ENCODE measurements at regions not wholly inside any gene's neighbourhood (a gene's known extent, or its start where the extent isn't known, plus 50 kb on each side); places are given as distances from the start of the nearest gene placed in this dataset.

DNA sequence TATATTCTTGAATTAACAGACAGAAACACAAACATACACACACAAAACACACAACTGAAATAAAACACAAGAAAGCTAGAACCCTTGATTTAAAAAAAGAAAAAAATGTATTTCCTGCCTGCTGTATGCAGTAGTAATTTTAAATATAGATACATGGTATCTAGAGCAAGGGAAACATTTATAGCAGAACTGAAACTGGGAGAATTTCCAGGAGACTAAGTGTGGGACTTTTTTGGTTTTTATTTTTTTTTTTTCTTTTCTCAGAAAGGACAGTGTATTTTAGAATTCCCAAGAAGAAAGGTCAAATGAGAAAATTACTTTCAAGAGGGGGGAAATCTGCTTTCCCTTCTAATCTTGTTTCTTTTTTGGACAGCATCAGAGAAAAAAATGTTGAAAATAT lies 558.9 kb upstream of the PKDCC start:
- DNase-seq = no peak

DNA sequence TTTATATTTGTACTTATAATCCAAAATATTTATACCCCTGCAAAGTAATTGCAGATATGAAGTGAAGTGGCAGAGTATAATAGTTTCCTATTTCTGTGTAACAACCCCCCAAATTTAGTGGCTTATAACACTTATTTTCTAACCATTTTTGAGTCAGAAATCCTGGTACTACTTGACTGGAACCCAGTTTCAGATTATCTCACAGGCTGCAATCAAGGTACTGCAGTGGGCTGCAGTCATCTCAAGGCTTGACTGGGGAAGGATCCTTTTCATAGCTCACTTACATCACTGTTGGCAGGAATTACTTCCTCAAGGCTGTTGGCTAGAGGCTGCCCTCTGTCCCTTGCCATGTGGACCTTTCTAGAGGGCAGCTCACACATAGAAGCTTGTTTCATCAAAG lies 558.2 kb upstream of the PKDCC start:
- DNase-seq = no peak

DNA sequence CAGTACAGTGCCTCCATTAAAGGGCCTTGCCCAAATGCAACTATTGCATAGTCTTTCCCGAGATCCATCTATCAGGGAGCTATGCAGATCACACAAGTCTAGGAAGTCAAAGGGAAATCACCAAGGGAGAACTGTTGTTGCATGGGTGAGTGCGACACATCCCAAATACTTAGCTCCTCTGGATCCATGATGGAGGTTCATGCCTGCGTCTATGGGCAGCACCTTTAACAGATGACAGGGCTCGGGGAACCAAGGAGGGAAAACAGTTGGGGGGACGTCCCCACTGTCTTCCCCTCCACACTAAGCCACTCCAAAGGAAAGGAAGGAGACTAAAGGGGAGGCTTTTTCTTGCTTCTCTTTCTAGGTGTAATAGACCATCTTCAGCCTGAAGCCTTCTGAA lies 552.8 kb upstream of the PKDCC start:
- no peak for DNase-seq

DNA sequence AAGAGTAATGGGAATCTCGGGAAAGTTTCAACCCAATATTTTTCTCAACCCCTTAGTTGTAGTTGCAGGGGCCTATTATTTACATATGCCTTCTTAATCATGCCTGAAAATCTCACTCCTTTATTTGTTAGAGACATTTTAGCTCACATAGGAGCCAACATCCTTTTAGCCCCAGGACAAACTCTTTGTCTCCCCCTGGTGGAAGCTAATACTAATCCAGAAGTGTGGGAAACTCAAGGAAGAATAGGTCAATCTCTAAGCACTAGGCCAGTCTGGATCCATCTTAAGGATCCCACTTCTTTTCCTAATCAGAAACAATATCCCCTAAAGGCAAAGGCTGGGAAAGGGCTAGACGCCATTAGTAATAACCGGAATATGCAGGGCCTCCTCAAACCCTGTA lies 550.9 kb upstream of the PKDCC start:
- no peak for DNase-seq

DNA sequence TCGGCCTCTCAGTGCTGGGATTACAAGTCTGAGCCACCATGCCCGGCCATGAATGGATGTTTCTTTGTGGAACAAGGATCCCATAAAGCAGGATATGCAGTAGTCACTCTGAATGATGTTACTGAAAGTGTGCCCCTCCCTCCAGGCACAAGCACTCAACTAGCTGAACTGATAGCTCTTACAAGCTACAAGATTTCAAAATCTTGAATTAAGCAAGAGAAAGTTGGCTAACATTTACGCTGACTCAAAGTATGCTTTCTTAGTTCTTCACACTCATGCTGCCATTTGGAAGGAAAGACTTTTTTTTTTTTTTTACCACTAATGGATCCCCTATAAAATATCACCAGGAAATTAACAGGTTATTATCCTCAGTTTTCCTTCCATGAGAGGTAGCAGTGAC lies 549.0 kb upstream of the PKDCC start:
- no peak for DNase-seq

DNA sequence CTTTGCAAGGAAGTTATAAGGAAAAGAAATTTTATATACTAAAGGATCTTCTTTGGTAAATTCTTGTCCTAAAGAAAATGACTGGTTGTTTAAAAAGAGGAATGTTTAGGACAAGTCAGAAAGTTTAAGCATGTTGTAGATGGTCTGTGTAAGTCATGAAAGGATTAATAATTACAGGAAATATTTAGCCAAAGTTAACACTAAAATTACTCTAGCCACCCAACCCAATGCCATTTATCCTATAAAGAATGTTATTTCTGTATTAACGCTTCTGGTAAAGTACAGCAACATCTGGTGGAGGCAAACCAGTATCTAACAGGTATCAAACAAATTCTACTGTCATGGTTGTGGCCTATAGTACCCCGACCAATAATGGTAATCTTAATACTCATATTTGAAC lies 546.9 kb upstream of the PKDCC start:
- no peak for DNase-seq

DNA sequence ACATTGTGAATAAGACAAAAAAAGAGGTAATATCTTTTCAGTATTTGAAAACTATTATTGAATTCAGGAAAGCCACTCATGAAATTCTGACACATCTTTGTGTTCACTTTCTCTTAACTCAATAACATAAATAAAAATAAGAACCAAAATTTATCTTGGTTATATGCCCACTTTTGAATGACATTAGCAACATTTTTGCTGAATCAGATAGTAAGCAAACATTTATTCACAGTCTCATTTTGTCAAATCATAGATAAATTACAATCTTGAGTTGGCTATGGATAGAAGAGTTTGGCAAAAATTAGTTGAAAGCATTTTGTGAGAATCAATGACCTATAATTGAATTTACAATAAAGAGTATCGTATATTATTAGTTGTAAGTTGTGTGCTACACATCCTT lies 545.1 kb upstream of the PKDCC start:
- DNase-seq = no peak

DNA sequence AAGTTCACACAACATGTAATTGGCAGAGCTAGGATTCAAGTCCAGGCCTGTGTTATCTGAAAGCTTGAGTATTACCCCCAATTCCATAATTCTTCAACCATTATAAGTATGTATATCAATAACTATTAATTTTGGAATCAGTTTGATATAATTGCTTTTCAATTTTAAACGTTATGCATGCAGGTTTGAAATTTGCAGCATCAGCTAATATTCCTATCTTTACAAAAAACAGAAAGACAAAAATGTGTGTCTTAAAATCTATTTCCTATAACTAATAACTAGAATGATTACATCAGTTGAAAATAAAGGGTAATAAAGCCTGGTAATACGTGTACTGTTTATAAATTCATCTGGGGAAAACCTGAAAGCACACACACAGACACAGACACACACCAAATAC lies 543.3 kb upstream of the PKDCC start:
- DNase-seq = no peak

DNA sequence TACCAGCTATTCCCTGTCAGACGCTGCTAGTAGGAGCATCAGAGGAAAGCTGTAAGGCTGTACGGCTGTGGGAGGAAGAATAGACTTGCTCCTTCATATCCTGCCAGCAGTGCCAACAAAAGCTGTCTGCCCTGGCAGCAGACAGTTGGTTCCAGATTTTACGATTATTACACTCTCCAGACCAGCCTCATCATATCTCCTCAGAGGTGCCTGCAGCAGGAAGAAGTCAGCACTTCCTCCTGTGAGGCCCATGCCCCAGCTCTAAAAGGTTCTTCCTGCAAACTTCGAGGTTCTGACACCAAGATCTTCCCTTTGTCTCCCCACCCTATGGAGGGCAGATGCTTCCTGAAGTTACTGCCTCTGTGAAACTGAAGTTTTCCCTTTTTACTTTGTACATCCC lies 537.7 kb upstream of the PKDCC start:
- no peak for DNase-seq

DNA sequence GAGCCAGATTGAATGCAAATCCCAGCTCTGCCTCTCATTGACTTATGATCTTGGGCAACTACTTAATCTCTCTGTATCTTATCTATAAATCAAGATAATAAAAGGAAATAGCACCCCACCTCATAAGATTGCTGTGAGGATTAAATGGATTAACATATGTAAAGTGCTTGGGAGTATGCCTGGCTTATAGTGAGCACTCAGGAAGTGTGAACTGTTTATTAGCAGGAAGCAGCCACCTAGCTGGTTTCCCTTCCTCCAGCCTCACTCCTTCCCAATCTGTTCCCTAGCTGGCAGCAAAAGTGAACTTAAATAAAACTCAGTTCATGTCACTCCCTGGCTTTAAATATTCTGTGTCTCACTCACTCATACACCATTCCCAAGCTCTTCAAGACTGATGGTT lies 526.6 kb upstream of the PKDCC start:
- no peak for DNase-seq

DNA sequence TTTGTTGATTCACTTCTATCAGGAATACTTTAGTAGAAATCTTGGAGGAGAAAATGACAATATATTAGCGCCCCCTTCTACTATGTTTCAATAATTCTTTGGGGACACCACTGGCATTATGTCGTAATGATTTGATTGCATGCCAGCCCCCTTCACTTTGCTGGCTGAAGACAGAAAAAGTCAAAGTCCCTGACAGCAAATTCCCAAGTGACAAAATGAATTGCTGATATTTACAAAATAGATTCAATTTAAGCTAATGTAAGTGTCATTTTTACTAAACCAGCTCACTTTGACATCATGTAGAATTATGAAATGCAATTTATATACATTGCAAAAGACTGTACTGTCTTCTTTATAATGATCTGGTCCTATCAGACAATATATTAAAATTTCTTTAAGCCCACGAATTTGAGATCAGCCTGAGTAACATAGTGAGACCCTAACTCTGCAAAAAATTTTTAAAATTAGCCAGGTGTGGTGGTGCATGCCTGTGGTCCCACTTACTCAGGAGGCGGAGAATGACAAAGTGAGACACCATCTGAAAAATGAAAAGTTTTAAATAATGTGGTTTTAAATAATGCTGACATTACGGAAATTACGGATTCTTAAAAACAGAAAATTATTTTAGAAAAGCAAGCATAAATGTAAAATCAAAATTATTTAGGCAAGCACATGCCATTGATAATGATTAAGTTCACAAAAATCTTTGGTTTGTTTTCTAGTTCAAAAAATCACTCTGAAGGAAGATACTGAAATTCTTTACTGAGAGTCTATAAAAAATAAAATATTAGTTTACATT lies 520.1 kb upstream of the PKDCC start:
- DNase-seq = no peak

DNA sequence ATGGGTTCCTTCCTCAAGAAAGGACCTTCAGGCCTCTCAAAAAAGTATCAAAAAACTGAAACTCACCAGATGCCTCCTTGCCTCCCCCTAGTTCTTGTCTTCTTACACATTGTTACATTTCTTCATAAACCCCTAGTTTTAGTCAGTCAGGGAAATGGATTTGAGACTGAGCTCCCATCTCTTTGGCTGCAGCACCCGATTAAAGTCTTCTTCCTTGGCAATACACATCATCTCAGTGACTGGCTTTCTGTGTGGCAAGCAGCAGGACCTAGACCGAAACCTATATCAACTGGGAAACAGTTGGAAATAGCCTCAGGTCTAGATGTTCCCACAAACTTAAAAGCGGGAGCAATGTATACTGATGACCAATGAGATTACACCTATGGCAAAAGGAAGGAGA lies 512.2 kb upstream of the PKDCC start:
- DNase-seq = no peak

DNA sequence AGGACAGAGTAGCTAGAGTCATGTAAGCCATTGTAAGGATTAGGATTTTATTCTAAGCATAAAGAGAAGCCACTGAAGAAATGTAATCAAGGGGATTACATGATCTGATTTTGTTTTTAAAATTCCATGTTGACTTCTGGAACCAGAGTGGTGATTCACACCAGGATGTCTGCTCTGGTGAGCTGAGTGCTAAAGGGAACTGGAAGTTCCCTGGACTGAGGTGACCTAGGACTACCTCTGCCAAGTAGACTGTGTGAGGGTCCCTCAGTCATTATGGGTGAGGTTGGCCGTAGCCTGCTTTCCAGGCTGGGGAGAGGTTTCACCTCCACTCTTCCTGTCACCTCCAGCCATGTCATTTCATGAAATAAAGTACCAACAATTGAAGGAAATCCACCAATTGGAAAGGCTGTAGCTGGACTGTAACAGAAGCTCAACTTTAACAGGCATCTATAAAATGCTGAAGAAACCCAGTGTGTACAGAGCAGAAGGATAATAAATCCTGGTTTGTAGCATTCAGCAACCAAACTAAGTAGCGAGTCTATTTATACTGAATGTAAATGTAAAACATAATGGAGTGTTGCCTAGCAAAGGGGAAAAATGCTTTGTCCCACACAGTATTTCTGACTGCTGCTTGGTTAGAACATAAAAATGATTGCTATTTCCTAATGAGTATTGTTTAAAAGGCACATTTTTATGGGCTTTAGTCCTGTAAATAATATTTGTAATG lies 507.4 kb upstream of the PKDCC start:
- peak; percentile 54 for DNase-seq

DNA sequence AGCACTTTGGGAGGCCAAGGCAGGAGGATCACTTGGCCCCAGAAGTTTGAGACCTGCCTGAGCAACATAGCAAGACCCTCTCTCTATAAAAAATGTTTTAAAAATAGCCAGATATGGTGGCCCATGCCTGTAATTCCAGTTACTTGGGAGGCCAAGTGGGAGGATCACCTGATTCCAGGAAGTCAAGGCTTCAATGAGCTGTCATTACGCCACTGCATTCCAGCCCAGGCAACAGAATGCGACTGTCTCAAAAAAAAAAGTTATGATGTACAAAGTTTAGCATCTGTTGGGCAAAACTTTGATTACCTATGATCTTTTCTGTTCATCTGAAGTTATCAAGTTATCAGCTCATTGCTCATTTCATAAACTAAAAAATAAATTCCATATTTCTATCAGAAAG lies 504.1 kb upstream of the PKDCC start:
- no peak for DNase-seq

DNA sequence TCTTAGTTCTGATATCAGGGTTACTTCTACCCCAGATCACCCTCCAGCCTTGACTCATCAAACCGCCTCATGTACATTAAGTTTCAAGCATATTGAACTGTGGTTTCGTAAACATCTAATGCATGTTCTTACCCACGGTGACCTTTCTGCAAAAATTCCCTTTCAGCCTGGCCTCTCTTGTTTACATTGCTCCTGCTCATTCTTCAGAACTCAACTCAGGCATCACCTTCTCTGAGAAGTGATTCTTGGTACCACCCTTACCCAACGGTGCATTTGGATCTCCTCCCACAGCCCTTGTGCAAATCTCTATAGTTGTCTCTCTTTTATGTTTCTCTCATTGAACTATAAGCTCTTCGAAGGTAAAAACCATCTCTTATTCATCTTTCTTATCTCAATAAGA lies 503.1 kb upstream of the PKDCC start:
- DNase-seq = no peak

DNA sequence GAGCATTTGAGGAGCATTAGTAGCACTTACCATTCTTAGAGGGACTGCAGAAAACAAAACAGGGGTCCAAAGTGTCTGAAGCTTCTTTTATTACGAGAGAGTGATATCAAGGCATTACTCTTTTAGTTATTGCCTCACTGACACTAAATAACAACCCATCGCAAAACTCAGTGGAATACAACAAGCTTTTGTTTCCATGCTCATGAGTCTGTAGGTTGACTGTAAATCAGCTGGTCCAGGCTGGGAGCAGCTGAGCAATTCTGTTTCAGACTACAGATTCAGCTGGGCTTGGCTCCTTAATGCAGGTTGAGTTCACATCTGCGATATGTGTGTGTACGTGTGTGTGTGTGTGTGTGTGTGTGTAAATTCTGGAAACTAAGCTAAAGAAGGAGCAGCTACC lies 501.8 kb upstream of the PKDCC start:
- DNase-seq = no peak

DNA sequence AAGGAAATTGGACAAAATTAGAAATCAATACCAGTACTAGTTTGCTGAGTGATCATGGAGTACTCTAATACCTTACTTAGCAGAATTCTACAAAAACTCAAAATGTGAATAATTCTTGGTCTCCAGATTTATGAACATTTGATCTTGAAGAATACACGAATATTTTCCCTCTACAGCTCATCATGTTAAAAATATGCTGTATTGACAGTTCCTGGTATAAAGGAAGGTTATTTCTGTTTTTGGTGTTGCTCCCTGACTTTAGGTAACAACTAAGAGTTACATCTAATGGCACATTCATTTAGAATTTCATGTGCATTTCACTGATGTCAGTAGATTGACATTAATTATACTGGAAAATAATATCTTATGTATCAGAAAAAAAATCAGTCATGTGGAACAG lies 479.2 kb upstream of the PKDCC start:
- DNase-seq = no peak

DNA sequence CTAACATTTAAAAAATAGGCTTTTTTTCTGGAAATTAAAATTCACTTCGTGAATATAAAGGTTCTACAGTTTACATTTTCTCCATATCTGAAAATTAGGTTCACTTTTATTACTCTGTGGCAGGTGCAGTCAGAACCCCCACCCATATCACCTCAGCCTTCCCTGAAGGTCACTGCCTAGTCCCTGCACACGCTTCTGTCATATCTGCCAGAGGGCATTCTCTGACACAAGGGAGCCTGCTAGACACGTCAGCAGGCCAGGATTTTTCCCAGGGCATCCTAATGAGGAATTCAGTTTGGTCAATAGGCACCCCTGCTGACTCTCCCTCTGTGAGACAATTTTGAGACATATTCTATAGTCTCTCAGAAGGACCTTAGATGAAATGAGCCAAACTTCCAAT lies 475.7 kb upstream of the PKDCC start:
- no peak for DNase-seq

DNA sequence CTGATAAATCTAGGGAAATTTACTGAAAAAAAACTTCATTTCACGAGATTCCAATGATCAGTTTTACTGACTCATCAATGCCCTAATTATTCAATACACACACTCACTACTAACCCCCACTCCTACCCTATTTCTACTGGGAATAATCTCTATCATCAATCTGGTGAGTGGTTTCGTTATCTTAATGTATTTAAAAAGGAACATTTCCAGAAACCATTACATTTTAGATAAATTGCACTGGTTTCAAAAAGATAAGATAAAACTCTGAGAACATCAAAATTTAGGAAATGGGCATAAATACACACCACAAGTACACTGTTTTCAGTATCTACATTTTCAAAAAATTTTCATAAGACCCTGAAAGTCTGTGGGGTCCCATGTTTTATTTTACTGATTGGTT lies 471.4 kb upstream of the PKDCC start:
- no peak for DNase-seq

DNA sequence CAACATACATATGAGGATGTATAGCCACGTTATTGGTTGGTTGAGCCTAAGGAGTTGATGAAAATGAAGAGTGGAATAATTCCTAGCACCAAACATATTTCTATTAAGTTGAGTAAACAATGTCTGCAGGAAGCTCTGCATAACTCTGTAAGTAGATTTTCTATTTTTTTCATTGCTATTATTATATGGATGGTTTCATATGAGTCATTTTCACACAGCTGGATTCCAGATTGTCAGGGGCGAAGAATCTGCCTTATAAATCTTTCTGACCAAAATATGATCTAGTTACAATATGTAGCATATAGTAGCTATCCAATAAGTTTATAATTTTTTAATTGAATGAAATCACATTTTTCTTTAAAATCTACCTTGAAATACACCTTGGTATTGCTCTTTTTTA lies 468.0 kb upstream of the PKDCC start:
- no peak for DNase-seq

DNA sequence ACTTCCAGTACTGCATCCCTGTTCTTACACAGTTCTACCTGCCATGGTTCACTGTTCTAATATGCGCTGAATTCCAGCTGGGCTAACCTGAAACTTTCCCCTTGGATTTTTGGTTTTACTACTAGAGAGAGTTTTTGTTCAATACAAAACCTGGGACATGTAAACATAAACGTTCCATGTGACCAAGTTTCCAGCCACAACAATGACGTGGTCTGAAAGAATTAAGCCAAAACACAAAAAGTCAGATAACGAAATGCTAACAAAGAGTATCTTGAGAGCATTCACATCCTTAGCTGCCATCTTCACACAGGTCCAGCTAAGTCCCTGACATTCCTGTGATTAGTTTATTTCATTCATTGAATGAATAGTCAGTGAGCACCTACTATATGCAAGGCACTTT lies 467.0 kb upstream of the PKDCC start:
- no peak for DNase-seq

DNA sequence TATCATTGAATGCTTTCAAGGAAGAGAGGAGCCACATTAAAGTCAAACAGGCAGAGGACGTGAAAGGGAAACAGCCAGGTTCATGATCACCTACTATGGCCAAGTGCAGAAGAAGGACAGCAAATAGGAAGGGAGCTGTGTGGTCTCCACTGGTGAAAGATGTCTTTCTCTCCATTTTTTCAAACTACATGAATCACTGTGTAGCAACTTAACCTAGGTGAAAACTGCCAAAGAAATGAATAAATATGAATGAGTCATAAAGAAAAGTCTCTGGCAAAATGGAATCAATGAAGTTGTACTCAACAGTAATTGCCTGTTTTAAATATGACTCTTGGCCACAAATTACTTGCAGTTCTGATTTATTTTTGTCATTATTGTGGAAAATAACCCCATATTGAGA lies 452.6 kb upstream of the PKDCC start:
- no peak for DNase-seq

DNA sequence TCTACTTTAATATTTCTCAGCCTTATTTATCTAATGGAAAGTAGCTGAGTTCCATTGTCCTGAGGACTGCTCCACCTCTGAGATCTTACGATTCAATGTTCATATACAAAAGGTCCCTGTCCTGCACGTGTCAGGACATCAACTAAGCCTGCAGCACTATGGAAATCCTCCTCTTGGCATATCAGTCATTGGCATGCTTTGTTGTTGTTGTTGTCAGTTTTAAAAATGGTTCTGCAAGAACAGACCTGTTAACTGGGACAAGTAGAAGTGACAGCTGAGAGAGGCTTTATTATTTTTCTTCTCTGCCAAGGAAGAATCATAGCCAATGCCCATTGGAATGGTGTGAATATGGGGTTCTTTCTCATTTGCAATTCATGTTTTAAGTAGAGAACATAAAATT lies 450.1 kb upstream of the PKDCC start:
- DNase-seq = no peak
